HL-60 (cell line): ENCODE measurements at regions not wholly inside any gene's neighbourhood (a gene's known extent, or its start where the extent isn't known, plus 50 kb on each side); places are given as distances from the start of the nearest gene placed in this dataset.

Experiments used
- CTCF ChIP-seq: IDR thresholded peaks from one replicate; pipeline ENCODE4 v1.5.1; 2011; ENCODE audit warnings: low read length, control low read depth, inconsistent platforms; ENCODE audit not compliant: insufficient read depth
- GABPA ChIP-seq: IDR thresholded peaks from 2 replicates; pipeline ENCODE4 v1.6.1; 2012; ENCODE audit warnings: low read depth
- POLR2AphosphoS5 ChIP-seq: IDR thresholded peaks from 2 replicates; pipeline ENCODE4 v1.6.1; 2012; ENCODE audit warnings: low read depth
- REST ChIP-seq: IDR thresholded peaks from 2 replicates; pipeline ENCODE4 v1.6.1; 2012; ENCODE audit warnings: low read depth; ENCODE audit not compliant: insufficient replicate concordance

- TF ChIP-seq CTCF (no peak), POLR2AphosphoS5 (no peak), GABPA (no peak), REST (no peak)
These were observed 301.5 kb upstream of the DAB1 start for GRCh38 chr1:57725318-57725717.
